ENCODE measurements at regions not wholly inside any gene's neighbourhood (a gene's known extent, or its start where the extent isn't known, plus 50 kb on each side); places are given as distances from the start of the nearest gene placed in this dataset.

DNA sequence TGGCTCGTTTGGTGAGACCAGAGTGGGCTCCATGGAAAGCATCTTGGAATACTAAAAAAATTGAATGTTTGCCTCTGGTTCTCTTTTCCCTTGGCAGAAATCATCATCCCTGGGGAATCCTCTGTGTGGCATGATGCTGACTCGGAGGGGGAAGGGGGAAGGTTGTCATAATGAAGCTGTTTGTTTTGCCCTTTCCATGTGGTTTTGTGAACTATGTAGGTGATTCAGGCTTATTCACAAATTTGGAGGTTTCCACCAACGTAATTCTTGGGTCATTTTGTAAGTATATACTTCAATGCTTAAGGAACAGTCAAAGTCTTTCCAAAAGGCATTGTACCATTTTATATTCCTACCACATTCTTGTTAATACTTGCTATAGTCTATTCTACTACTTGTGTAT lies 754.0 kb upstream of the FAT3 start:
- Histone ChIP-seq H3K9ac (ENCODE audit: insufficient read depth, low read length, poor library complexity, severe bottlenecking) (no peak overlapping the region), H2AFZ (ENCODE audit: insufficient read depth, low read depth, low read length, poor library complexity, severe bottlenecking) (no peak overlapping the region), H3K4me1 (ENCODE audit: control insufficient read depth in 1 of 2, insufficient read depth in 2 of 2, low read length in 2 of 2) (no peaks in the 10 kb centered on the region), H3K27ac (ENCODE audit: low read depth in 1 of 2, low read length in 2 of 2) (no peak overlapping the region), H3K4me3 (replicated peaks in 1 of 3; ENCODE audit: low read depth in 2 of 3, low read length in 3 of 3) (no peak overlapping the region), H3K4me2 (replicated peaks; ENCODE audit: extremely low read depth, low read length, poor library complexity, severe bottlenecking) (no peak overlapping the region), H4K20me1 (ENCODE audit: insufficient read depth, low read length) (no peaks in the 10 kb centered on the region), H3K36me3 (replicated peaks in 1 of 2; ENCODE audit: control insufficient read depth in 1 of 2, insufficient read depth in 2 of 2, low read length in 2 of 2) (no peaks in the 10 kb centered on the region), H3K27me3 (ENCODE audit: control insufficient read depth in 2 of 2, insufficient read depth in 2 of 2, low read length in 2 of 2) (no peaks in the 10 kb centered on the region), H3K79me2 (ENCODE audit: insufficient read depth, low read length) (no peaks in the 10 kb centered on the region), H3K9me3 (replicated peaks in 1 of 2; ENCODE audit: control insufficient read depth in 1 of 2, insufficient read depth in 1 of 2, low read length in 2 of 2) (peaks cover 14 to 18% of the 10 kb centered on the region in 2 donors)
- Mint-ChIP-seq H3K36me3 (no peaks in the 10 kb centered on the region), H3K27ac (no peak overlapping the region), H3K9me3 (peaks cover 0 to 7% (median 6%) of the 10 kb centered on the region in 7 donors), H3K4me3 (no peak overlapping the region), H3K27me3 (ENCODE audit: low read depth in 3 of 3) (no peaks in the 10 kb centered on the region), H3K4me1 (no peaks in the 10 kb centered on the region)
- TF ChIP-seq CTCF (IDR thresholded peaks at IDR 0.05) = no peak
- intact Hi-C loops (cut with micrococcal nuclease) = no loop called here
- WGBS (ENCODE audit: insufficient coverage) = no CpG with 5 or more reads among the region's 3 CpGs
- no peak for DNase-seq

- H3K4me1 Mint-ChIP-seq = no peaks in the 10 kb centered on the region
- DNase-seq = no peak
- Histone ChIP-seq H3K4me1 (ENCODE audit: control insufficient read depth in 1 of 2, insufficient read depth in 2 of 2, low read length in 2 of 2) (no peaks in the 10 kb centered on the region), H3K27me3 (ENCODE audit: control insufficient read depth in 2 of 2, insufficient read depth in 2 of 2, low read length in 2 of 2) (no peaks in the 10 kb centered on the region), H3K4me2 (replicated peaks; ENCODE audit: extremely low read depth, low read length, poor library complexity, severe bottlenecking) (no peak overlapping the region), H3K9me3 (replicated peaks in 1 of 2; ENCODE audit: control insufficient read depth in 1 of 2, insufficient read depth in 1 of 2, low read length in 2 of 2) (no peaks in the 10 kb centered on the region), H3K36me3 (replicated peaks in 1 of 2; ENCODE audit: control insufficient read depth in 1 of 2, insufficient read depth in 2 of 2, low read length in 2 of 2) (no peaks in the 10 kb centered on the region), H4K20me1 (ENCODE audit: insufficient read depth, low read length) (no peaks in the 10 kb centered on the region), H3K4me3 (replicated peaks in 1 of 3; ENCODE audit: low read depth in 2 of 3, low read length in 3 of 3) (no peak overlapping the region), H2AFZ (ENCODE audit: insufficient read depth, low read depth, low read length, poor library complexity, severe bottlenecking) (no peak overlapping the region), H3K79me2 (ENCODE audit: insufficient read depth, low read length) (no peaks in the 10 kb centered on the region), H3K9ac (ENCODE audit: insufficient read depth, low read length, poor library complexity, severe bottlenecking) (no peak overlapping the region), H3K27ac (ENCODE audit: low read depth in 1 of 2, low read length in 2 of 2) (no peak overlapping the region)
- no peaks in the 10 kb centered on the region for H3K27me3 Mint-ChIP-seq (ENCODE audit: low read depth in 3 of 3)
- intact Hi-C loops (cut with micrococcal nuclease) = no loop called here
- no CpG with 5 or more reads among the region's 1 CpG for WGBS (ENCODE audit: insufficient coverage)
- H3K36me3 Mint-ChIP-seq = no peaks in the 10 kb centered on the region
- H3K27ac Mint-ChIP-seq = no peak overlapping the region
- no peak for TF ChIP-seq CTCF (IDR thresholded peaks at IDR 0.05)
- no peak overlapping the region for H3K4me3 Mint-ChIP-seq
- H3K9me3 Mint-ChIP-seq = peaks cover 0 to 4% (median 0%) of the 10 kb centered on the region in 7 donors
These were observed 764.8 kb upstream of the FAT3 start for GRCh38 chr11:91459840-91460239.

Measured in CD14-positive monocyte (primary cell).